ENCODE measurements at regions not wholly inside any gene's neighbourhood (a gene's known extent, or its start where the extent isn't known, plus 50 kb on each side); places are given as distances from the start of the nearest gene placed in this dataset.
A peak's percentile ranks its signal among the peaks of the same experiment; 100 is the strongest.

- Histone ChIP-seq H3K27me3 (no peaks in the 10 kb centered on the region), H3K4me3 (no peak overlapping the region), H3K36me3 (no peaks in the 10 kb centered on the region), H3K27ac (no peak overlapping the region), H3K9me3 (peaks cover 0 to 11% of the 10 kb centered on the region in 2 donors), H3K4me1 (no peaks in the 10 kb centered on the region)
- no peak for TF ChIP-seq CTCF (IDR thresholded peaks at IDR 0.05)
- no peak for ATAC-seq
- intact Hi-C loops (cut with DNase I), result no loop called here
- no peak for DNase-seq
These were observed 1114.6 kb upstream of the KLHL29 start for GRCh38 chr2:22270341-22270740.

- Histone ChIP-seq H3K27me3 (no peaks in the 10 kb centered on the region), H3K4me3 (no peak overlapping the region), H3K27ac (no peak overlapping the region), H3K4me1 (no peaks in the 10 kb centered on the region), H3K9me3 (peaks cover 0 to 11% of the 10 kb centered on the region in 2 donors), H3K36me3 (no peaks in the 10 kb centered on the region)
- ATAC-seq (no peak), DNase-seq (no peak)
- TF ChIP-seq CTCF (IDR thresholded peaks at IDR 0.05), result no peak
- intact Hi-C loops (cut with DNase I), result no loop called here
These were observed 1111.1 kb upstream of the KLHL29 start for GRCh38 chr2:22273853-22274252.

GRCh38 chr2:22274661-22275060 is 1110.3 kb upstream of the KLHL29 start:
- DNase-seq (no peak), ATAC-seq (no peak)
- Histone ChIP-seq H3K36me3 (no peaks in the 10 kb centered on the region), H3K9me3 (peaks cover 0 to 8% of the 10 kb centered on the region in 2 donors), H3K4me3 (no peak overlapping the region), H3K27me3 (no peaks in the 10 kb centered on the region), H3K4me1 (no peaks in the 10 kb centered on the region), H3K27ac (no peak overlapping the region)
- intact Hi-C loops (cut with DNase I), result no loop called here
- TF ChIP-seq CTCF (IDR thresholded peaks at IDR 0.05), result no peak

GRCh38 chr2:22276696-22277095 is 1108.3 kb upstream of the KLHL29 start:
- no peaks in the 10 kb centered on the region for H3K27me3 ChIP-seq
- ATAC-seq (no peak), DNase-seq (no peak)
- H3K36me3 ChIP-seq, result no peaks in the 10 kb centered on the region
- H3K4me1 ChIP-seq, result no peaks in the 10 kb centered on the region
- no peak overlapping the region for H3K27ac ChIP-seq
- no peak overlapping the region for H3K4me3 ChIP-seq
- intact Hi-C loops (cut with DNase I), result no loop called here
- no peak for TF ChIP-seq CTCF (IDR thresholded peaks at IDR 0.05)
- no peaks in the 10 kb centered on the region for H3K9me3 ChIP-seq

- DNase-seq, result peak in 2 of 4 donors; percentile 29 to 36
These were observed 1105.4 kb upstream of the KLHL29 start for GRCh38 chr2:22279541-22279940.

More at GRCh38 chr2:22279541-22279940, 1105.4 kb upstream of the KLHL29 start:
- no peaks in the 10 kb centered on the region for H3K4me1 ChIP-seq
- intact Hi-C loops (cut with DNase I), result no loop called here
- no peak overlapping the region for H3K4me3 ChIP-seq
- no peaks in the 10 kb centered on the region for H3K36me3 ChIP-seq
- no peak for ATAC-seq
- H3K27ac ChIP-seq, result no peak overlapping the region
- no peaks in the 10 kb centered on the region for H3K27me3 ChIP-seq
- no peaks in the 10 kb centered on the region for H3K9me3 ChIP-seq
- TF ChIP-seq CTCF (IDR thresholded peaks at IDR 0.05), result no peak
